ENCODE measurements at regions not wholly inside any gene's neighbourhood (a gene's known extent, or its start where the extent isn't known, plus 50 kb on each side); places are given as distances from the start of the nearest gene placed in this dataset.
A peak's percentile ranks its signal among the peaks of the same experiment; 100 is the strongest.

- no peak overlapping the region for H3K27ac ChIP-seq
- TF ChIP-seq CTCF (IDR thresholded peaks at IDR 0.05; ENCODE audit: low read depth, low read length) = no peak
- H3K27me3 ChIP-seq (ENCODE audit: insufficient read depth, low read depth, severe bottlenecking) = no peaks in the 10 kb centered on the region
- no peak for DNase-seq
- H3K9me3 ChIP-seq (ENCODE audit: severe bottlenecking) = no peaks in the 10 kb centered on the region
- H3K4me3 ChIP-seq (ENCODE audit: low read depth, low read length) = no peak overlapping the region
- H3K36me3 ChIP-seq = no peaks in the 10 kb centered on the region
Observed at GRCh38 chr21:24896735-24897124, 710.6 kb downstream of the MRPL39 start.

- no peaks in the 10 kb centered on the region for H3K27me3 ChIP-seq (ENCODE audit: insufficient read depth, low read depth, severe bottlenecking)
- peak; percentile 32 for DNase-seq
Observed at GRCh38 chr21:24895885-24896734, 711.2 kb downstream of the MRPL39 start.

GRCh38 chr21:24894324-24894723, 713.0 kb downstream of the MRPL39 start:
- no peaks in the 10 kb centered on the region for H3K9me3 ChIP-seq (ENCODE audit: severe bottlenecking)
- no peak for DNase-seq
- H3K27me3 ChIP-seq (ENCODE audit: insufficient read depth, low read depth, severe bottlenecking) = no peaks in the 10 kb centered on the region
- H3K4me3 ChIP-seq (ENCODE audit: low read depth, low read length) = no peak overlapping the region
- no peak overlapping the region for H3K27ac ChIP-seq
- no peak for TF ChIP-seq CTCF (IDR thresholded peaks at IDR 0.05; ENCODE audit: low read depth, low read length)
- H3K36me3 ChIP-seq = no peaks in the 10 kb centered on the region

More at GRCh38 chr21:24895885-24896734, 711.2 kb downstream of the MRPL39 start:
- H3K36me3 ChIP-seq = no peaks in the 10 kb centered on the region
- H3K27ac ChIP-seq = no peak overlapping the region
- H3K4me3 ChIP-seq (ENCODE audit: low read depth, low read length) = no peak overlapping the region
- TF ChIP-seq CTCF (IDR thresholded peaks at IDR 0.05; ENCODE audit: low read depth, low read length) = peak; percentile 53
- H3K9me3 ChIP-seq (ENCODE audit: severe bottlenecking) = no peaks in the 10 kb centered on the region

DNA sequence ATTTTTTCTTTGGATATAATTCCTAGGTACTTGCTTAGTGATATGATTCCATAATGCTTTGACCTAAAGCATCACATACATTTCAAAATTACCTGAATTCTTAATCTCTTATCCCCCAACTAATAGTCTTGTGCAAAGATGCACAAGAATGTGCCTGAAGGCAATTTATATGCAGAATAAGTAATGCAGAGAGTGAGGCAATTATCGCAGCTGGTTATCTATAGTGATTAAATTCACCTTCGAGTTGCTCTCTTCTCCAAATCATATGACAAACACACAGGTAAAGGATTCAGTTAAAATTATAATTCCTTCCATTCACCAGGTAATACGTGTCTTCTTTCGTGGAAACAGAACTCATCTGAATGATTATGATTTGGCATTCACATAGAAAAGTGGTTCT, 717.3 kb downstream of the MRPL39 start:
- Histone ChIP-seq H3K36me3 (no peaks in the 10 kb centered on the region), H3K27ac (no peak overlapping the region), H3K4me3 (ENCODE audit: low read depth, low read length) (no peak overlapping the region), H3K27me3 (ENCODE audit: insufficient read depth, low read depth, severe bottlenecking) (no peaks in the 10 kb centered on the region), H3K9me3 (ENCODE audit: severe bottlenecking) (no peaks in the 10 kb centered on the region)
- DNase-seq = no peak
- no peak for TF ChIP-seq CTCF (IDR thresholded peaks at IDR 0.05; ENCODE audit: low read depth, low read length)

GRCh38 chr21:24881506-24881905, 725.8 kb downstream of the MRPL39 start:
- no peak for DNase-seq
- no peak overlapping the region for H3K4me3 ChIP-seq (ENCODE audit: low read depth, low read length)
- no peaks in the 10 kb centered on the region for H3K36me3 ChIP-seq
- H3K9me3 ChIP-seq (ENCODE audit: severe bottlenecking) = no peaks in the 10 kb centered on the region
- H3K27me3 ChIP-seq (ENCODE audit: insufficient read depth, low read depth, severe bottlenecking) = no peaks in the 10 kb centered on the region
- TF ChIP-seq CTCF (IDR thresholded peaks at IDR 0.05; ENCODE audit: low read depth, low read length) = no peak
- H3K27ac ChIP-seq = no peak overlapping the region

Data from WERI-Rb-1 (cell line).